Adrenal gland (tissue), 9 donors: ENCODE measurements at regions not wholly inside any gene's neighbourhood (a gene's known extent, or its start where the extent isn't known, plus 50 kb on each side); places are given as distances from the start of the nearest gene placed in this dataset.

ENCODE experiments used
- DNase-seq, 7 donors: peaks; one replicate each; pipeline ENCODE4 v3.0.0-alpha.2; 2019 to 2020
- H3K27ac ChIP-seq, 5 donors: fragments of 200-600 bp; sonication (generic) in 4 of 5; 1 replicate in 3 of 5; 2 replicates in 2 of 5; pipeline versions ENCODE4 v1.5.1 to v1.8.0; 2016 to 2020; ENCODE audit warnings: mild to moderate bottlenecking in 1 of 5
- H3K27me3 ChIP-seq: fragments of 200-600 bp; 2 replicates; pipeline ENCODE4 v1.8.0; 2021
- H3K36me3 ChIP-seq, 2 donors: fragments of 200-600 bp; replicated peaks in 1 of 2; 1 replicate in 1 of 2; 2 replicates in 1 of 2; pipeline versions ENCODE4 v1.5.1 to v1.8.0; 2018 to 2022
- H3K4me1 ChIP-seq, 2 donors: fragments of 200-600 bp; replicated peaks in 1 of 2; 1 replicate in 1 of 2; 2 replicates in 1 of 2; pipeline versions ENCODE4 v1.5.1 to v1.8.0; 2018 to 2021
- H3K4me3 ChIP-seq, 4 donors: fragments of 200-600 bp; sonication (generic) in 3 of 4; one replicate each; pipeline ENCODE4 v1.5.1; 2016 to 2018
- H3K9me3 ChIP-seq, 3 donors: fragments of 200-600 bp; sonication (generic) in 1 of 3; replicated peaks in 1 of 3; 1 replicate in 2 of 3; 2 replicates in 1 of 3; pipeline versions ENCODE4 v1.5.1 to v1.8.0; 2016 to 2021
- CTCF ChIP-seq, 6 experiments: fragments of 450-650 bp in 4 of 6; fragments of 200-600 bp in 2 of 6; sonication (generic) in 1 of 6; IDR thresholded peaks; 1 replicate in 5 of 6; 2 replicates in 1 of 6; pipeline versions ENCODE4 v1.5.1 to v1.8.0; 2016 to 2021; ENCODE audit warnings: antibody characterized with exemption in 6 of 6, mild to moderate bottlenecking in 2 of 6, moderate library complexity in 1 of 6
- POLR2A ChIP-seq, 2 donors: fragments of 450-650 bp; IDR thresholded peaks; one replicate each; pipeline ENCODE4 v1.6.1; 2017; ENCODE audit warnings: antibody characterized with exemption in 2 of 2, mild to moderate bottlenecking in 2 of 2, moderate library complexity in 1 of 2
- WGBS, 4 donors: extraction: QIAGEN DNeasy Blood & Tissue Kit in 2 of 4; methylation state at CpG; one replicate each; pipeline versions ENCODE4 v1.1.5 to v1.1.7; 2013 to 2017; 5-methylcytosine and 5-hydroxymethylcytosine counted together
- intact Hi-C, 2 donors: fragments of 100-400 bp; cut with DNase I; formaldehyde crosslinking; loops; one replicate each; pipeline versions ENCODE4 v1.14.1 to v1.15.0; 2022 to 2023
- donor health status: healthy with polysubstance abuse.
- donor health status: Bipolar disorder and iron deficiency.
- donor health status: DM: yes; HTN: yes; CAD: no.
- donor health status: DM: no; HTN: no; CAD: no.
- donor health status: DM: no; HTN: no; CAD: no.

DNA sequence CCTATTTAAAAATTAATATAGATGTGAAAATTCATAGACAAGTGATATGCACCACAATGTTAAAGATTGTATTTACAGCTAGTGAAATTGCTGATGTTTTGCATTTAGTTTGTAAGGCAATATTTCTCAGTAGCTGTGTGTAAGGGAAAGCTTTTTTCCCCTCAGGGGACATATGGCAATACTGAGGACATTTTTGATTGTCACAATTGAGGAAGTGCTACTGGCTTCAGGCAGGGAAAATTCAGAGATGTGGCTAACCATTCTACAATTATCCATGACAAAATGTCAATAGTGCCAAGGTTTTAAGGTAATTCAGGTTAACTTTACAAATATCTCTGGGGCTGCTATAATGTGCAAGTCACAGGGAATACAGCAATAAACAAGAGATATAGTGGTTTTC lies 66.1 kb upstream of the IL15 start:
- intact Hi-C loops = no loop called here
- no peaks in the 10 kb centered on the region for H3K27me3 ChIP-seq
- H3K9me3 ChIP-seq = no peaks in the 10 kb centered on the region
- no peaks in the 10 kb centered on the region for H3K4me1 ChIP-seq
- H3K27ac ChIP-seq = no peak overlapping the region
- no peak overlapping the region for H3K4me3 ChIP-seq
- no peak for DNase-seq
- no peaks in the 10 kb centered on the region for H3K36me3 ChIP-seq
- no peak for TF ChIP-seq POLR2A (IDR thresholded peaks at IDR 0.05)
- no peak for TF ChIP-seq CTCF (IDR thresholded peaks at IDR 0.05)

DNA sequence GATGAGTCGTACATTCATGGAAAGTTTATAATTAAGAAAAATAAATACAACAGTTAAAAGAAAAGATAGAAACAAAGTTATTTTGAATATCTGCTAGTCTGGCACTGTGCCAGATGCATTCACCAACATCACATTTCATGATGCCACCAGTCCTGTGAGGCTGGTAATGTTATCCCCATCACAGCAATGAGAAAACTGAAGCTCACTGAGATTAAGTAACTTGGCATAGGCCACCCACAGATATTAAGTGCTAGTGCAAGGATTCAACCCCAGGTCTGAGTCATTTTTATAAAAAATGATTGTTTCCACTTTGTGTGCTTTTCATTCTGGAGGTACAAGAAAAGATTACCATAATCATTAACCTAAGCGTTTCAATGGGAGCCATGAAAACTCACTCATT lies 65.0 kb upstream of the IL15 start:
- no peak for TF ChIP-seq POLR2A (IDR thresholded peaks at IDR 0.05)
- TF ChIP-seq CTCF (IDR thresholded peaks at IDR 0.05) = no peak
- intact Hi-C loops = no loop called here
- Histone ChIP-seq H3K27me3 (no peaks in the 10 kb centered on the region), H3K36me3 (no peaks in the 10 kb centered on the region), H3K9me3 (no peaks in the 10 kb centered on the region), H3K27ac (no peak overlapping the region), H3K4me1 (no peaks in the 10 kb centered on the region), H3K4me3 (no peak overlapping the region)
- no peak for DNase-seq
- WGBS, 4 donors = 73 to 87% (median 78%) methylated on average over 2 of the region's 2 CpGs

DNA sequence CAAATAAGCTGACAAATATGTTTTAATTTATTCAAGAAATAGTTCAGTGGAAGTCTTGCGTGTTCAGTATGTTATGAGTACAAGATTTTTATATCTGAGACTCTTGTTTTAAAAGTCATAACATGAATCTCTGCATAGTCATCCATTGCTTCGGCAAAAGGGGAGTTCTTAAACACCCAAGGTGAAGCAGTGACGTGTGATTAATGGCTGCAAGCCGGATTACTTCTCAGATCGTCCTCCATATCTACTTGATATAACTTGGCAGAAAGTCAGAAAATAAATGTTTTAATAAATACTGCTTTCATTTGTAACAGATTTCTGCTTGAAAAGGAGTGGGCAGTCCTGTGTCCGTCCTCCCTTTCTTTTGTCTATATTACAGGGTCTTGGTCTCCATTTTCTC lies 64.6 kb upstream of the IL15 start:
- Histone ChIP-seq H3K4me1 (no peaks in the 10 kb centered on the region), H3K27ac (no peak overlapping the region), H3K9me3 (no peaks in the 10 kb centered on the region), H3K27me3 (no peaks in the 10 kb centered on the region), H3K36me3 (no peaks in the 10 kb centered on the region), H3K4me3 (no peak overlapping the region)
- intact Hi-C loops = no loop called here
- 54 to 62% (median 59%) methylated on average over 6 of the region's 6 CpGs for WGBS, 4 donors
- TF ChIP-seq CTCF (IDR thresholded peaks at IDR 0.05) (no peak), POLR2A (IDR thresholded peaks at IDR 0.05) (no peak)
- no peak for DNase-seq

- no peaks in the 10 kb centered on the region for H3K27me3 ChIP-seq
- DNase-seq = no peak
- no peaks in the 10 kb centered on the region for H3K9me3 ChIP-seq
- H3K27ac ChIP-seq = no peak overlapping the region
- TF ChIP-seq CTCF (IDR thresholded peaks at IDR 0.05) (no peak), POLR2A (IDR thresholded peaks at IDR 0.05) (no peak)
- no peak overlapping the region for H3K4me3 ChIP-seq
- intact Hi-C loops = no loop called here
- H3K36me3 ChIP-seq = no peaks in the 10 kb centered on the region
- no peaks in the 10 kb centered on the region for H3K4me1 ChIP-seq
Measured at GRCh38 chr4:141573678-141574077, 62.7 kb upstream of the IL15 start.
